ENCODE measurements at regions not wholly inside any gene's neighbourhood (a gene's known extent, or its start where the extent isn't known, plus 50 kb on each side); places are given as distances from the start of the nearest gene placed in this dataset.
"Not testable (repeated sequence)": the region's sequence is repeated elsewhere in the genome, so short reads cannot be mapped to it uniquely, and the experiment has no call there.

DNA sequence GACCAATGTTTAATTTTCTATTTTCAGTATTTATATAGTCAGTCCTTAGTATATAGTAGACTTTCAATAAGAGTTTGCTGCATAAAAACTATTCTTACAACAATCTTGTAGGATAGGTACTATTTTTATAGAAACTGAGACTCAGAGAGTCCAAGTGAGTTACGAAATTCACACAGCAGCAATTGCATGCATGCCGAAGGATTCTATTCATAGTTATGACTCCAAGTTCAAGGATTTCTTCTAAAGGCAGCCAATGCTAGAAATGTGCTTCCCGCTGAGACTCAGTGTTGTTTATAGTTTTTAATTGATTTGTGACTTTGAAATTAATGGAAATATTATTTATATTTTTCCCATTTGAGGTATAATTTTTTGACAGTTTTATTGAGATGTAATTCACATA is 62.7 kb upstream of the CSNK1A1L start:
- no peak for DNase-seq

DNA sequence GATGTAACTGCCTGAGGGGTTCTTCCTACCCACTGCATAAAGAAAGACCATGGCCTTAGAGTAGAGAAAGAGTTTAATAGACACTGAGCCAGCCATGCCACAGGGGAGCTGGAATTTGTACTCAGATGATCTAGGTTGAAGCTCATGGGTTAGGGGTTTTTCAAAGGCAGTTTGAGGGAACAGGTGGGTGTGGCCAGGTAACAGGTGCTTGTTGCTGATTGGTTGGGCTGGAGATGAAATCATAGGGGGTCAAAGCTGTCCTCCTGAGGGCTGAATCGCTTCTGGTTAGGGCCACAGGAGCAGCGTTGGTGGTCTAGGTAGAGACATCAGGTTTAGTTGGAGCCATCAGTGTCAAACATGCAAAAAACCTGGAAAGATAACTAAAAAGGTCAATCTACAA is 59.2 kb upstream of the CSNK1A1L start:
- no peak for DNase-seq

DNA sequence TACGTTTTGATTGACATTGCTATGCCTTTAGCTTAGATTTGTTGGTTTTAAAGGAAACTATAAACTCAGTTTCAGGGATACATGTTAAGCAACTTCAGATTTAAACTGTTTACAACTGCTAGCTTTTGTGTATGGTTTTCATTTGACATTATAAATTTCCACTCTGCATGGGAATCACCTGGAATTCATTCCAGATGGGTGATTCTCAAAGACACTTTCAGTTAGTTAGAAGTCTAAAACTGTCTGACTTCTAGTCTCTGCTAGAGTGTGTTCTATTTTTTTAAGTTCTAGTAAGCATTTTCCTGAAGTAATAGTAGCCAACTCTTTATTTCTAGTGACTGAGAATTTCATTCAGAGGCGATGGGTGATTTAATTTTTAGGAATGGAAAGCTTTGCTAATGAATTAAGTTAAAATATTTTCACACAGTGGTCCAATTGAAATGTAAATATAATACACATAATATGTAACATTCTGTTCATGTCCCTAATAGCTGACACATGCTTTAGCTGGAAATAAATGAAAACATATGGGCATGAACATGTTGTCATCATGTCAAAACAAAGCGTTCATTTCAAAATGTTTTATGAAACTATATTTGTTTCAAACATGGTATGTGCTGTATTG is 58.3 kb upstream of the CSNK1A1L start:
- DNase-seq: no peak

DNA sequence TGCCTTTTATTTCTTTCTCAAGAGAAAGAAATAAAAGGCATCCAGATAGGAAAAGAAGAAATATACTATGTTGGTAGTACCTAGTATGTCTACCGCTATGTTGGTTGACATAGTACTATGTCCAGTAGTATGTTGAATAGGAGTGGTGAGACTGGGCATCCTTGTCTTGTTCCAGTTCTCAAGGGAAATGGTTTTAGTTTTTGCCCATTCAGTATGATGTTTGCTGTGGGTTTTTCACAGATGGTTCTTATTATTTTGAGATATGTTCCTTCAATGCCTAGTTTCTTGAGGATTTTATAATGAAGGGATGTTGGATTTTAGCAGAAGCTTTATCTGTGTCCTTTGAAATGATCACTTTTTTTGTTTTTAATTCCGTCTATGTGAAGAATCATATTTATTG is 53.0 kb upstream of the CSNK1A1L start:
- DNase-seq: no peak

DNA sequence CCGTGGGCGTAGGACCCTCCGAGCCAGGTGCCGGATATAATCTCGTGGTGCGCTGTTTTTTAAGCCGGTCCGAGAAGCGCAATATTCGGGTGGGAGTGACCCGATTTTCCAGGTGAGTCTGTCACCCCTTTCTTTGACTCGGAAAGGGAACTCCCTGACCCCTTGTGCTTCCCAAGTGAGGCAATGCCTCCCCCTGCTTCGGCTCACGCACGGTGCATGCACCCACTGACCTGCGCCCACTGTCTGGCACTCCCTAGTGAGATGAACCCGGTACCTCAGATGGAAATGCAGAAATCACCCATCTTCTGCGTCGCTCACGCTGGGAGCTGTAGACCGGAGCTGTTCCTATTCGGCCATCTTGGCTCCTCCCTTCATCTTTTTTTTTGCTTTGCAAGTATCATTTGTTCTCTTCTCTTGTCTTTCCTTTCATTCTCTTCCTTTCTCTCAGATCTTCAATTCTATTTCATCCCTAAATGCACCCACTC is 50.2 kb upstream of the CSNK1A1L start:
- not testable (repeated sequence) for DNase-seq

Measured in hypothalamus (tissue), 51 donors.